Mucosa of rectum (tissue), 2 donors: ENCODE measurements at regions not wholly inside any gene's neighbourhood (a gene's known extent, or its start where the extent isn't known, plus 50 kb on each side); places are given as distances from the start of the nearest gene placed in this dataset.
"Not testable (repeated sequence)": the region's sequence is repeated elsewhere in the genome, so short reads cannot be mapped to it uniquely, and the experiment has no call there.

Experiments
- H3K27ac ChIP-seq, 2 donors: one replicate each; pipeline ENCODE4 v1.7.0; 2013; ENCODE audit warnings: inconsistent platforms in 2 of 2, low read depth in 2 of 2, low read length in 2 of 2
- H3K27me3 ChIP-seq, 2 donors: one replicate each; pipeline ENCODE4 v1.7.0; 2013; ENCODE audit warnings: low read length in 2 of 2; ENCODE audit not compliant: control insufficient read depth in 2 of 2, insufficient read depth in 2 of 2
- H3K36me3 ChIP-seq, 2 donors: one replicate each; pipeline ENCODE4 v1.7.0; 2013; ENCODE audit warnings: low read length in 2 of 2; ENCODE audit not compliant: control insufficient read depth in 2 of 2, insufficient read depth in 2 of 2
- H3K4me1 ChIP-seq, 2 donors: one replicate each; pipeline ENCODE4 v1.7.0; 2013; ENCODE audit warnings: low read length in 2 of 2, mild to moderate bottlenecking in 1 of 2; ENCODE audit not compliant: control insufficient read depth in 2 of 2, insufficient read depth in 2 of 2
- H3K4me3 ChIP-seq, 2 donors: one replicate each; pipeline ENCODE4 v1.7.0; 2013; ENCODE audit warnings: low read length in 2 of 2
- H3K9ac ChIP-seq, 2 donors: one replicate each; pipeline ENCODE4 v1.7.0; 2013; ENCODE audit warnings: low read length in 2 of 2, low read depth in 1 of 2, mild to moderate bottlenecking in 1 of 2
- H3K9me3 ChIP-seq, 2 donors: one replicate each; pipeline ENCODE4 v1.7.0; 2013; ENCODE audit warnings: low read length in 2 of 2; ENCODE audit not compliant: control insufficient read depth in 2 of 2
- donor health status: healthy.
- donor health status: Normal muscosa, but diverticular disease.

DNA sequence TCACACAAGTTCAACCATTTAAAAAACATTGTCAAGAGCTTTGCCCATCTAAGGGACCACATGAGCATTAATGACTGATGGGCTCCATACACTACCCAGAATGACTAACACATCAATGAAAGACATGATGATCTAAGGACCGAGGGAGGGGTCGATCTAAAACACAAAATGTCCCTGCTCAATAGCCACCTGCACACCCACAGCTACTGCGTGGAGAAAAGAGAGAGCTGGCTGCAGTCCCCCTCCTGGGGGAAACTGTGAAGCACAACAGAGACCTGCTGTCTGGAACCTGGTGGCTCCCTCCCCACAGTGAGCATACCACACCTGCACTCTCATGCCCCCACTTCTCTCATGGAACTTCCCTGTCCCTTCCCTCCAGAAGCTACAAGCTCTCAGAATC, 130.1 kb upstream of the ERG start:
- Histone ChIP-seq H3K27ac (no peak overlapping the region), H3K4me1 (no peaks in the 10 kb centered on the region), H3K9ac (no peak overlapping the region), H3K36me3 (no peaks in the 10 kb centered on the region), H3K27me3 (no peaks in the 10 kb centered on the region), H3K9me3 (no peaks in the 10 kb centered on the region), H3K4me3 (no peak overlapping the region)

DNA sequence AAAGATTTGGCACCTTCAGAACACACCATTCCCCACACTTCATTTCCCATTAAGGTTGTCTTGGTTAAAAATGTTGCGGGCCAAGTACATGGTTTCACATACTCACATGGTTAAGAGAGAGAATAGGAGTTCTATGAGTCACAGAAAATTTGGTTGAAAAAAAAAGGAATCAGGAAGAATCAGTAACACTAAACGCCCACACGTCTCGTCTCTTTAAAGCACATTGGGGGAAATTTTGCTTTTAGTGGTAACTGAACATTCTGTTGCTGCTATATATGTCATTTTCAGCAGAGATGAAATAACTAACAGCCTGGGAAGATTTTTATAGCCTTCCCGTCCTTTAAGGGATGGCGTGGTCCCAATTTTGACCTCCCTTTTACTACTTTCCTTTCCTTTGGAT, 132.9 kb upstream of the ERG start:
- Histone ChIP-seq H3K4me3 (no peak overlapping the region), H3K36me3 (no peaks in the 10 kb centered on the region), H3K27me3 (no peaks in the 10 kb centered on the region), H3K9ac (no peak overlapping the region), H3K9me3 (no peaks in the 10 kb centered on the region), H3K4me1 (no peaks in the 10 kb centered on the region), H3K27ac (no peak overlapping the region)

DNA sequence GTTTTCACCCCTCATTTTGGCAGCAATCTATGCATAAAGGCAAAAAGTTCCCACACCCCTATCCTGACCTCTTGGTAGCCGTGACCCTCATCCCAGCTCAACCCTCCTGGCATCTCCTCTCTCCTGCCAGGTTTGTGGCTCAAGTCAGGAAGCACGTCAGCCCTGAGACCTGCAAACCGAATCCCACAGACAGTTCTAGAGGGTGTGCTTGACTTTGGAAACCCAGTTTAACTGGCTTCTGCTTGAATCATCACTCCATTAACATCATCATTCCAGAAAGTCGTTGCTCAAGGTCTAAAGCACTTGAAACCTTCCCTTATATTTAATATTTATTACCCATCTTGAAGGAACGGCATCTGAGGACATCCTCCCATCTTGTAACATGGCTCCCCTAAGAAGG, 133.4 kb upstream of the ERG start:
- no peaks in the 10 kb centered on the region for H3K27me3 ChIP-seq
- no peaks in the 10 kb centered on the region for H3K9me3 ChIP-seq
- no peak overlapping the region for H3K4me3 ChIP-seq
- no peak overlapping the region for H3K27ac ChIP-seq
- no peak overlapping the region for H3K9ac ChIP-seq
- no peaks in the 10 kb centered on the region for H3K36me3 ChIP-seq
- no peaks in the 10 kb centered on the region for H3K4me1 ChIP-seq

DNA sequence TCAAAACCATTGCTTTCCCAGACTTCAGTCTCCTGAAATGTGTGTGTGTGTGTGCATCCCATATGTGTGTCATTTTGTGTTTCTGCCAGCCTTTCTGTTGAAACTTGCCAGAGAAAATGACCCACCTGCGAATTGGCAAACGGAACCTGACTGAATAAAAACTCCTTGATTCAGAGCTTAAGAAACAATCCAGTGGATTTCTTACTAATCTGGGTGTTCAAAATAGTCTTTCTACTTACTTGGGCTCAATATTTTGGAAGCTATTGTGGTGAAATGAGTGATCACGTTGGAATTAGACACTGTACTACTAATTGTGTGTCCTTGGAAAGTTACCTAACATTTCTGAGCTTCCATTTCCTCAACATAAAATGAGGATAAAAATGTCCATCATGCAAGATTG, 138.9 kb upstream of the ERG start:
- H3K4me3 ChIP-seq, result no peak overlapping the region
- H3K9ac ChIP-seq, result no peak overlapping the region
- H3K36me3 ChIP-seq, result no peaks in the 10 kb centered on the region
- H3K4me1 ChIP-seq, result no peaks in the 10 kb centered on the region
- H3K27ac ChIP-seq, result no peak overlapping the region
- H3K27me3 ChIP-seq, result no peaks in the 10 kb centered on the region
- H3K9me3 ChIP-seq, result no peaks in the 10 kb centered on the region

DNA sequence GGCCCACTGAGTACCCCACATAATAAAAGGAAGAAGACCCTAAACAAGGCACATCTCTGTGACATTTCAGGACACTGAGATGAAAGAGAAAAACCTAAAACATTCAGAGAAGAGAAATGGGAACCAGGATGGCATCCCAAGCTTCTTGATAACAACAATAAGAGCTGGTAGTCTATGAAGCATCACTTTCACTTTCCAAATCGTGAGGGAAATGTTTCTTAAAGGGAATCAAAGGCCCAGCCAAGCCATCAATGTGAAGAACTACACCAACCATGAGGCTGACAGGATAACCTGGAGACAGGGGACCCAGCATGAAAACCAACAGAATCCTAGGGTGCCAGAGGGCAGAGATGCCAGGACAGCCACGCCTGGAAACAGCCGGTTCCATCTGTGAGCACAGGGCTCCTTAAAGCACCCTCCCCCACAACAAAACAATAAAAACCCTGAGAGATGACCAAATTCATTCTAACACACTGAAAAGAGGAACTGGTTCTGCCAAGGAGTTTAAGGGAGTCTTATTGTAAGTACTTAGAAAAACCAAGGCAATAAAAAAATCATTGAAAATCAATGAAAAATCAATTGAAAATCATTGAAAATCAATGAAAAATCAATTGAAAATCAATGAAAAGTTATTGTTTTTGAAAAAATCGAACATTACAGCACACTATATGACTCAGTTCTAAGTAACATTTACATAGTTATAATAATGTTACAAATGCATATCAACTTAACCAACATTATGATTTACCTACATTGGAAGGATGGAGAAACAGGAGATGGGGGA, 141.5 kb upstream of the ERG start:
- H3K36me3 ChIP-seq, result no peaks in the 10 kb centered on the region
- no peak overlapping the region for H3K9ac ChIP-seq
- H3K4me1 ChIP-seq, result no peaks in the 10 kb centered on the region
- no peak overlapping the region for H3K4me3 ChIP-seq
- no peaks in the 10 kb centered on the region for H3K27me3 ChIP-seq
- H3K9me3 ChIP-seq, result no peaks in the 10 kb centered on the region
- H3K27ac ChIP-seq, result no peak overlapping the region

DNA sequence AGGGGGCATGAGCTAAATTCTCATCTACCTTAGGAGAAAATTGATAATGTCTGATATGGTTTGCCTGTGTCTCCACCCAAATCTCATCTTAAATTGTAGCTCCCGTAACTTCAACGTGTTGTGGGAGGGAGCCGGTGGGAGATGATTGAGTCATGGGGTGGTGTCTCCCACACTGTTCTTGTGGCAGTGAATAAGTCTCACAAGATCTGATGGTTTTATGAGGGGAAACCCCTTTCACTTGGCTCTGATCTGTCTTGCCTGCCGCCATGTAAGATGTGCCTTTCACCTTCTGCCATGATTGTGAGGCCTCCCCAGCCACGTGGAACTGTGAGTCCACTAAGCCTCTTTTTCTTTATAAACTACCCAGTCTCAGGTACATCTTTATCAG, 142.1 kb upstream of the ERG start:
- H3K9me3 ChIP-seq, H3K36me3 ChIP-seq, H3K4me1 ChIP-seq, H3K9ac ChIP-seq, H3K4me3 ChIP-seq, H3K27ac ChIP-seq, H3K27me3 ChIP-seq: not testable (repeated sequence)

DNA sequence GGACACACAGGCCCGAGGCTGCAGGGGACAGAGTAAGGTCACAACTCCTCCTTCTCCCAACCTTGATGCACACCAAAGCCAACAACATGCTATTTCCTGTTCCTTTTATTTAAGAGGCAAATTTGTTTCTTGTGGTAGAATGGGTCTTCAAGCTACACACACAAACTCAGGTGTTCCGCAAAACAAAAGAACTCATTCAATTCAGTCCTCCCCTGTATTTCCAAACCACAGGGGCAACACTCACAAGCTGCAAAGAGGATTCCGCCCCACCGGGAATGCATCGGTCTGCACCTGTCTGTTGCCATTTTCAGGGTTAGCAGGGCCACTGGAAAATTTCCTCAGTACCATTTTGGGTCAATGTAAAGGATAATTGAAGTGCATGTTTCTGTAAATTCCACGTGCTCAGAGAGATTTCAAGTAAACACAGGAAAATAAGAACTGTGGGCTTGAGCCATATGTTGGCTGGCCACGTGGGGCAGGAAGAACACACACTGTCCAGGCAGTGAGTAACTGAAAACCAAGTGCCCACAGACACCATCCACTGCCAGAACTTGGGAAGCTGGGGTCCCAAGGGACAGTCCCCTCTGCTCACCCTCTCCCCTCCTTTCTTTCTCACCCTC, 145.2 kb upstream of the ERG start:
- H3K27ac ChIP-seq, result no peak overlapping the region
- no peaks in the 10 kb centered on the region for H3K9me3 ChIP-seq
- H3K4me1 ChIP-seq, result no peaks in the 10 kb centered on the region
- no peaks in the 10 kb centered on the region for H3K36me3 ChIP-seq
- H3K4me3 ChIP-seq, result no peak overlapping the region
- H3K9ac ChIP-seq, result no peak overlapping the region
- no peaks in the 10 kb centered on the region for H3K27me3 ChIP-seq

DNA sequence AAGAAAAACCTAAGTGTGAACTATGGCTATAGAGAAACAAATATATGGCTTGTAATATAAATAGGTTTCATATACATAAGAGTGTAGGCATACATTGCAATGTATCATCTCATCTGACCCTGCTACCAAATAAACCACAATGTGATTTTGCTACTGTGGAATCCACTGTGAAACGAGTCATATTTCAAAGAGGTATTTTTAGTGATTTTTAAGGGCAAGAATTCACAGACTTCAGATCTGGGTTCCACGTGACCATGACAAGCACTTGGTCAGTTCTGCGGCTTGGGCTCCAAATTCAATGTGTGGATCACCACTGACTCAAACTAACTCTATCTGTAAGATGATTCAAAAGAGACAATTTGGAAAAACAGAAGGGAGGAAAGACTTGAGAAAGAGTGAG, 147.0 kb upstream of the ERG start:
- Histone ChIP-seq H3K9ac (no peak overlapping the region), H3K4me3 (no peak overlapping the region), H3K27me3 (no peaks in the 10 kb centered on the region), H3K27ac (no peak overlapping the region), H3K36me3 (no peaks in the 10 kb centered on the region), H3K4me1 (no peaks in the 10 kb centered on the region), H3K9me3 (no peaks in the 10 kb centered on the region)

DNA sequence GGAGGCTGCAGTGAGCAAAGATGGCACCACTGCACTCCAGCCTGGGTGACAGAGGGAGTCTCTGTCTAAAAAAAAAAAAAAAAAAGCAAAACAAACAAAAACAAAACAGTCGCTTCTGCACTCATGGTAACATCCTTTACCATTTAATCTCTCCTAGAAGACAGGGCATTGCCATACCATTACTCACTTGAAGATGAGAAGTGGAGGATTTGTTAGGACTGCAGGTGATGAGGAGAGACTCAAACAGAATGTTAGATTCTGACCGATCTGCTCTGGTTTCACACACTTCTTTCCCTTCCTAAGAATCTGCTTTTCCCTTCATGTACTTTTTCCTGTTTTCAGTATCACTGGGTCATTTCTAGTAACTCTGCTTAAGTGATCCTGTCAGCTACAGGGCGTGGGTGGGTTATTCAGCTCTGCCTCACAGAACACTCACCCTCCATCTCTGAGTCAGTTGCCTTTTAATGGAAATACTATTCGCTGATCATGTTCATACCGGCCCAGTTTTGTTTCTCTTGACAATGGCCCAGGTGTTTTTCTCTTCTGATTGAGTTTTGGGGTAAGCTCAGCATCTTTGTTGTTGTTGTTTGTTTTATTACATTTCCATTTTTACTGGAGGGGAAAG, 148.0 kb upstream of the ERG start:
- H3K9ac ChIP-seq, result no peak overlapping the region
- no peak overlapping the region for H3K27ac ChIP-seq
- H3K36me3 ChIP-seq, result no peaks in the 10 kb centered on the region
- H3K4me3 ChIP-seq, result no peak overlapping the region
- H3K9me3 ChIP-seq, result no peaks in the 10 kb centered on the region
- no peaks in the 10 kb centered on the region for H3K27me3 ChIP-seq
- H3K4me1 ChIP-seq, result no peaks in the 10 kb centered on the region

DNA sequence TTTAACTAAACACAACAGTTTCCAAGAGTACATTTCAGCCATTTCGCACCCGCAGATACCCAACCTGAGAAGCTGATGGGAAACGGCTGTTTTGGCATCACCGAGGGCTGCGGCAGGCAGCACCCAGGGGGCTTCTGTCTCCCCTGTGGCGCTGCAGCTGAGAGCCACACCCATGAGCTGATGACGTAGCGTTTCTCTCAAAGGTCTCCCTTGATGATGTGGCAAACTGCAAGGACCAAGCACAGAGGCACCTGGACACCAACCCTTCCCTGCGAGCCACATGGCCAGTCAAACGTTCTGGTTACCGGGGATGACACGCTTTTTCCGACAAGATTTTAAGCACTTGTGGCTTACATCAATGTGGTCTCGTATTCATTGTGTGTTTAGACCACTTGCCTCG, 150.8 kb upstream of the ERG start:
- no peaks in the 10 kb centered on the region for H3K9me3 ChIP-seq
- H3K27ac ChIP-seq, result no peak overlapping the region
- H3K27me3 ChIP-seq, result no peaks in the 10 kb centered on the region
- no peak overlapping the region for H3K9ac ChIP-seq
- H3K36me3 ChIP-seq, result no peaks in the 10 kb centered on the region
- H3K4me1 ChIP-seq, result no peaks in the 10 kb centered on the region
- H3K4me3 ChIP-seq, result no peak overlapping the region
